HCT116 (cell line): ENCODE measurements at regions not wholly inside any gene's neighbourhood (a gene's known extent, or its start where the extent isn't known, plus 50 kb on each side); places are given as distances from the start of the nearest gene placed in this dataset.

Source experiments
- ATAC-seq: fragments of 200-7000 bp; cut with Tn5 transposase; 2 replicates; pipeline ENCODE4 v1.9.1; 2020; ENCODE audit warnings: mild to moderate bottlenecking, moderate library complexity
- BruUV-seq: library from RNA; stranded (reverse); fragments of 400-500 nt; replicated peaks from 2 replicates; lab custom pipeline; 2021; lab: Mats Ljungman, UMichigan
- CTCF ChIA-PET: fragments of 300-600 bp; sonication (Branson Sonifier 250); formaldehyde crosslinking; loops from one replicate; lab custom pipeline; 2021; ENCODE audit warnings: antibody characterized with exemption; lab: Charles Lee
- POLR2A ChIA-PET: fragments of 300-600, 350-600 bp; sonication (Branson Sonifier 250); formaldehyde crosslinking; loops from one replicate; lab custom pipeline; 2021; ENCODE audit warnings: antibody characterized with exemption; lab: Charles Lee
- RAD21 ChIA-PET, 2 experiments: fragments of 300-600 bp; sonication (Branson Sonifier 250); formaldehyde crosslinking; loops; one replicate each; lab custom pipeline; 2023; ENCODE audit warnings: low total read pairs in 2 of 2; ENCODE audit not compliant: uncharacterized antibody in 2 of 2, unreplicated experiment in 2 of 2, low non-redundant PET in 1 of 2; lab: Charles Lee
- DNase-seq: peaks from one replicate; pipeline ENCODE4 v3.0.0-alpha.2; 2010; ENCODE audit warnings: low read depth, low spot score
- H2AFZ ChIP-seq: fragments of 200-600 bp; shearing (Covaris generic), sonication (generic); 2 replicates; pipeline ENCODE4 v1.6.1; 2017; ENCODE audit warnings: low read depth, mixed run types, mixed read lengths, antibody characterized with exemption, low read length; ENCODE audit not compliant: poor library complexity, severe bottlenecking
- H3K27ac ChIP-seq: 2 replicates; pipeline ENCODE4 v1.5.1; 2012; ENCODE audit warnings: low read depth, low read length
- H3K27me3 ChIP-seq: fragments of 200-600 bp; sonication (generic); 2 replicates; pipeline ENCODE4 v1.6.1; 2016; ENCODE audit warnings: mixed run types, low read length, mixed read lengths; ENCODE audit not compliant: insufficient read depth
- H3K36me3 ChIP-seq, 2 experiments: fragments of 200-500 bp in 1 of 2; fragments of 200-600 bp in 1 of 2; sonication (Bioruptor generic) in 1 of 2; sonication (generic) in 1 of 2; 2 replicates each; pipeline versions ENCODE4 v1.5.1 to v1.6.1; 2014 to 2016; ENCODE audit warnings: low read length in 2 of 2, inconsistent platforms in 1 of 2, mixed read lengths in 1 of 2, mixed run types in 1 of 2; ENCODE audit not compliant: insufficient read depth in 2 of 2, control insufficient read depth in 1 of 2
- H3K4me1 ChIP-seq, 2 experiments: fragments of 200-600 bp in 1 of 2; sonication (generic) in 1 of 2; 2 replicates each; pipeline versions ENCODE4 v1.5.1 to v1.6.1; 2012 to 2017; ENCODE audit warnings: low read length in 2 of 2, inconsistent platforms in 1 of 2, mild to moderate bottlenecking in 1 of 2, mixed read lengths in 1 of 2, mixed run types in 1 of 2, moderate library complexity in 1 of 2; ENCODE audit not compliant: insufficient read depth in 2 of 2, control insufficient read depth in 1 of 2
- H3K4me2 ChIP-seq: fragments of 200-600 bp; sonication (generic); 2 replicates; pipeline ENCODE4 v1.6.1; 2017; ENCODE audit warnings: mixed run types, low read length, mixed read lengths
- H3K4me3 ChIP-seq, 2 experiments: fragments of 200-600 bp in 1 of 2; sonication (generic) in 1 of 2; replicated peaks in 1 of 2; 2 replicates each; pipeline ENCODE4 v1.5.1; 2011 to 2016; ENCODE audit warnings: low read length in 2 of 2, control low read depth in 1 of 2, low read depth in 1 of 2, mild to moderate bottlenecking in 1 of 2, mixed read lengths in 1 of 2, mixed run types in 1 of 2
- H3K79me2 ChIP-seq: fragments of 200-600 bp; sonication (generic); 2 replicates; pipeline ENCODE4 v1.6.1; 2017; ENCODE audit warnings: mild to moderate bottlenecking, mixed run types, low read length, moderate library complexity, mixed read lengths; ENCODE audit not compliant: insufficient read depth
- H3K9ac ChIP-seq: fragments of 200-600 bp; sonication (generic); 2 replicates; pipeline ENCODE4 v1.6.1; 2016; ENCODE audit warnings: low read length, mixed read lengths
- H3K9me2 ChIP-seq: fragments of 200-600 bp; sonication (generic), shearing (Covaris generic); 2 replicates; pipeline ENCODE4 v1.6.1; 2017; ENCODE audit warnings: mixed run types, mild to moderate bottlenecking, moderate library complexity; ENCODE audit not compliant: insufficient read depth
- H3K9me3 ChIP-seq, 2 experiments: fragments of 200-500 bp in 1 of 2; fragments of 200-600 bp in 1 of 2; sonication (Bioruptor generic) in 1 of 2; sonication (generic) in 1 of 2; 2 replicates each; pipeline ENCODE4 v1.6.1; 2014 to 2017; ENCODE audit warnings: low read length in 2 of 2, mixed read lengths in 2 of 2, inconsistent platforms in 1 of 2, low read depth in 1 of 2, mild to moderate bottlenecking in 1 of 2, mixed run types in 1 of 2, moderate library complexity in 1 of 2; ENCODE audit not compliant: control insufficient read depth in 1 of 2, insufficient read depth in 1 of 2
- H4K20me1 ChIP-seq: fragments of 200-600 bp; sonication (generic), shearing (Covaris generic); 2 replicates; pipeline ENCODE4 v1.6.1; 2017; ENCODE audit warnings: mixed run types, mild to moderate bottlenecking, moderate library complexity; ENCODE audit not compliant: insufficient read depth
- ATF3 ChIP-seq: IDR thresholded peaks from 2 replicates; pipeline ENCODE4 v1.6.1; 2012
- CBX3 ChIP-seq: IDR thresholded peaks from 2 replicates; pipeline ENCODE4 v1.6.1; 2012; ENCODE audit warnings: low read depth
- CEBPB ChIP-seq: IDR thresholded peaks from 2 replicates; pipeline ENCODE4 v1.6.1; 2012; ENCODE audit warnings: low read depth
- ELF1 ChIP-seq: IDR thresholded peaks from 2 replicates; pipeline ENCODE4 v1.6.1; 2012; ENCODE audit warnings: low read depth, borderline replicate concordance
- EZH2 ChIP-seq: fragments of 200-600 bp; sonication (generic); IDR thresholded peaks from 2 replicates; pipeline ENCODE4 v1.6.1; 2017; ENCODE audit warnings: antibody characterized with exemption, mixed run types
- FOSL1 ChIP-seq: IDR thresholded peaks from 2 replicates; pipeline ENCODE4 v1.6.1; 2012; ENCODE audit warnings: low read depth
- POLR2AphosphoS5 ChIP-seq: IDR thresholded peaks from 2 replicates; pipeline ENCODE4 v1.6.1; 2011; ENCODE audit warnings: mild to moderate bottlenecking, low read depth, low read length, moderate library complexity
- RAD21 ChIP-seq: IDR thresholded peaks from 2 replicates; pipeline ENCODE4 v1.6.1; 2012; ENCODE audit warnings: low read depth, mild to moderate bottlenecking
- REST ChIP-seq: IDR thresholded peaks from 2 replicates; pipeline ENCODE4 v1.6.1; 2012; ENCODE audit warnings: low read depth
- SIN3A ChIP-seq: IDR thresholded peaks from 2 replicates; pipeline ENCODE4 v1.6.1; 2012; ENCODE audit warnings: low read depth
- SRF ChIP-seq: IDR thresholded peaks from 2 replicates; pipeline ENCODE4 v1.6.1; 2012; ENCODE audit warnings: low read depth
- TCF7L2 ChIP-seq: IDR thresholded peaks from 2 replicates; pipeline ENCODE4 v1.7.0; 2011; ENCODE audit warnings: borderline replicate concordance, inconsistent platforms; ENCODE audit not compliant: insufficient read depth, insufficient read length; ENCODE audit errors: extremely low read depth
- intact Hi-C: fragments of 100-400 bp; cut with micrococcal nuclease; formaldehyde crosslinking; loops from 2 replicates; pipeline ENCODE4 v1.10.0; 2022
- TF ChIP-seq, protein P1 (sequence below): IDR thresholded peaks from 2 replicates; pipeline ENCODE4 v1.6.1; 2012

- no peaks in the 10 kb centered on the region for H4K20me1 ChIP-seq
- no peak overlapping the region for H3K27ac ChIP-seq
- no peak overlapping the region for H3K9ac ChIP-seq
- no peaks in the 10 kb centered on the region for H3K27me3 ChIP-seq
- ChIA-PET POLR2A (no interaction called here), RAD21 (no interaction called here), CTCF (no interaction called here)
- H3K4me2 ChIP-seq: no peak overlapping the region
- no peak overlapping the region for H3K4me3 ChIP-seq
- no peak overlapping the region for H2AFZ ChIP-seq
- no peaks in the 10 kb centered on the region for H3K79me2 ChIP-seq
- no TSS peak for BruUV-seq
- intact Hi-C loops: loop anchor here (5.0 kb wide), 1 partner anchor 158 kb away; the partner anchor contains the start of gene NCOR2
- H3K9me3 ChIP-seq: no peaks in the 10 kb centered on the region
- H3K4me1 ChIP-seq: peaks cover 21 to 29% of the 10 kb centered on the region in 2 experiments
- no peaks in the 10 kb centered on the region for H3K36me3 ChIP-seq
- TF ChIP-seq REST (no peak), RAD21 (no peak), FOSL1 (no peak), POLR2AphosphoS5 (no peak), ELF1 (no peak), EZH2 (no peak), SIN3A (no peak), SRF (no peak), ATF3 (no peak), CEBPB (no peak), CBX3 (no peak), TCF7L2 (no peak)
- TF ChIP-seq, protein P1, sequence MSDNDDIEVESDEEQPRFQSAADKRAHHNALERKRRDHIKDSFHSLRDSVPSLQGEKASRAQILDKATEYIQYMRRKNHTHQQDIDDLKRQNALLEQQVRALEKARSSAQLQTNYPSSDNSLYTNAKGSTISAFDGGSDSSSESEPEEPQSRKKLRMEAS: no peak
- no peaks in the 10 kb centered on the region for H3K9me2 ChIP-seq
- no peak for DNase-seq
- no peak for ATAC-seq
Measured at GRCh38 chr12:124725597-124726237, 137.9 kb downstream of the SCARB1 start.
